ENCODE measurements at regions not wholly inside any gene's neighbourhood (a gene's known extent, or its start where the extent isn't known, plus 50 kb on each side); places are given as distances from the start of the nearest gene placed in this dataset.

- no peak for ATAC-seq (ENCODE audit: low read depth)
- no TSS peak for BruUV-seq (replicated peaks)
Measured at GRCh38 chr13:73937441-73937840, 196.8 kb downstream of the KLF12 start.

More at GRCh38 chr13:73937441-73937840, 196.8 kb downstream of the KLF12 start:
- H2AFZ ChIP-seq (replicated peaks; ENCODE audit: low read length, poor library complexity): no peak overlapping the region
- no peak overlapping the region for H2AK9ac ChIP-seq (replicated peaks; ENCODE audit: low read depth, low read length, poor library complexity)
- H3K23ac ChIP-seq (ENCODE audit: low read depth, low read length): peak overlapping the region; percentile 35; the same call in 1 of the 2 replicates
- no peak for DNase-seq
- dilution Hi-C loops (cut with HindIII; ENCODE audit: low sequenced_read_pairs, unreplicated experiment): no loop called here
- peak overlapping the region; percentile 14; the same call in 1 of the 2 replicates for H3K18ac ChIP-seq (ENCODE audit: low read depth, low read length)
- peak overlapping the region; percentile 51 for H2BK120ac ChIP-seq (ENCODE audit: low read depth, low read length)
- H3K79me1 ChIP-seq (ENCODE audit: low read depth in 1 of 2, low read length in 2 of 2): peaks cover 21 to 61% of the 10 kb centered on the region in 2 experiments
- H3K4me2 ChIP-seq (ENCODE audit: low read depth, low read length): no peak overlapping the region
- no peak overlapping the region for H3K56ac ChIP-seq (ENCODE audit: extremely low read depth, insufficient read depth, low read length)
- H3K14ac ChIP-seq (replicated peaks; ENCODE audit: low read depth, low read length): 0 out of 2 replicates have a peak overlapping the region, but pooled peaks have one; percentile 53
- H3K4ac ChIP-seq (ENCODE audit: low read depth, low read length): peak overlapping the region; percentile 69
- CTCF ChIA-PET: no interaction called here
- peaks cover 20% of the 10 kb centered on the region for H3K4me1 ChIP-seq (ENCODE audit: control insufficient read depth, insufficient read depth, low read length)
- in situ Hi-C loops (cut with MboI; ENCODE audit: low sequenced_read_pairs): no loop called here
- WGBS, 2 experiments (ENCODE audit: extremely low coverage in 2 of 2, insufficient read length in 1 of 2): no CpG with 5 or more reads among the region's 1 CpG
- no peak overlapping the region for H3K9ac ChIP-seq (ENCODE audit: low read depth, low read length)
- peak overlapping the region; percentile 37; the same call in 1 of the 2 replicates for H2AK5ac ChIP-seq (ENCODE audit: low read depth, low read length)
- POLR2A ChIA-PET (ENCODE audit: unreplicated experiment): no interaction called here
- 0 out of 2 replicates have a peak overlapping the region, but pooled peaks have one; percentile 19 for H4K91ac ChIP-seq (ENCODE audit: insufficient read depth, low read depth, low read length)
- no peak overlapping the region; a peak in 1 of 4 replicates for H4K8ac ChIP-seq (ENCODE audit: low read depth in 2 of 2, low read length in 2 of 2)
- H4K20me1 ChIP-seq (ENCODE audit: insufficient read depth, low read length): 0 out of 2 replicates have a peak, but pooled peaks cover 7% of the 10 kb centered on the region
- H4K5ac ChIP-seq (ENCODE audit: low read depth, low read length): no peak overlapping the region
- H2BK15ac ChIP-seq (ENCODE audit: low read depth, low read length): no peak overlapping the region
- H3K4me3 ChIP-seq (ENCODE audit: insufficient read depth, low read depth, low read length): no peak overlapping the region
- H3K9me1 ChIP-seq (ENCODE audit: insufficient read depth, low read length): peaks cover 13% of the 10 kb centered on the region
- no peaks in the 10 kb centered on the region for H3K27me3 ChIP-seq (ENCODE audit: control insufficient read depth, insufficient read depth, low read length)
- no peak; the same call in 1 of the 2 replicates for TF ChIP-seq RFX5 (IDR thresholded peaks at IDR 0.05; ENCODE audit: low read depth, low read length)
- TF ChIP-seq MAZ (IDR thresholded peaks at IDR 0.05; ENCODE audit: borderline replicate concordance, low read depth, low read length): no peak
- TF ChIP-seq CEBPB (IDR thresholded peaks at IDR 0.05; ENCODE audit: low read depth, low read length): no peak
- TF ChIP-seq NFE2L2 (IDR thresholded peaks at IDR 0.05; ENCODE audit: low read depth, low read length): no peak
- no peak for TF ChIP-seq USF2 (IDR thresholded peaks at IDR 0.05; ENCODE audit: low read depth, low read length)
- TF ChIP-seq SMC3 (IDR thresholded peaks at IDR 0.05; ENCODE audit: low read depth, low read length): no peak
- TF ChIP-seq POLR2A (IDR thresholded peaks at IDR 0.05; ENCODE audit: low read depth, low read length): no peak
- TF ChIP-seq FOS (IDR thresholded peaks at IDR 0.05; ENCODE audit: low read depth, low read length): no peak
- H3K9me3 ChIP-seq (ENCODE audit: control insufficient read depth, insufficient read depth, low read length): no peaks in the 10 kb centered on the region
- intact Hi-C loops (cut with micrococcal nuclease): loop anchor here (5.0 kb wide), 1 partner anchor 85 kb away; no protein-coding TSS in a partner anchor
- no peaks in the 10 kb centered on the region for H3K36me3 ChIP-seq (ENCODE audit: control insufficient read depth, insufficient read depth, low read length)
- H2BK20ac ChIP-seq (ENCODE audit: low read depth, low read length): peak overlapping the region; percentile 53; the same call in 1 of the 2 replicates
- no peak overlapping the region for H2BK5ac ChIP-seq (ENCODE audit: low read depth, low read length, poor library complexity, severe bottlenecking)
- H3K27ac ChIP-seq (ENCODE audit: insufficient read depth, low read length): no peak overlapping the region
